ENCODE measurements at regions not wholly inside any gene's neighbourhood (a gene's known extent, or its start where the extent isn't known, plus 50 kb on each side); places are given as distances from the start of the nearest gene placed in this dataset.

GRCh38 chr10:128377988-128378387 lies 251.8 kb upstream of the MKI67 start:
- DNase-seq: no peak

GRCh38 chr10:128380946-128381345 lies 254.7 kb upstream of the MKI67 start:
- DNase-seq: no peak

- no peak for DNase-seq
Observed at GRCh38 chr10:128382225-128382624, 256.0 kb upstream of the MKI67 start.

GRCh38 chr10:128384831-128385230 lies 258.6 kb upstream of the MKI67 start:
- no peak for DNase-seq

GRCh38 chr10:128386231-128386630 lies 260.0 kb upstream of the MKI67 start:
- DNase-seq: no peak

GRCh38 chr10:128386816-128387604 lies 260.8 kb upstream of the MKI67 start:
- DNase-seq: no peak

GRCh38 chr10:128390596-128390995 lies 264.4 kb upstream of the MKI67 start:
- DNase-seq: no peak

GRCh38 chr10:128393546-128393945 lies 267.3 kb upstream of the MKI67 start:
- DNase-seq: no peak

GRCh38 chr10:128398118-128398517 lies 271.9 kb upstream of the MKI67 start:
- no peak for DNase-seq

GRCh38 chr10:128398999-128399398 lies 272.8 kb upstream of the MKI67 start:
- no peak for DNase-seq

- DNase-seq: peak; percentile 54
Observed at GRCh38 chr10:128400564-128400963, 274.3 kb upstream of the MKI67 start.

- no peak for DNase-seq
Observed at GRCh38 chr10:128405450-128405849, 279.2 kb upstream of the MKI67 start.

GRCh38 chr10:128411643-128412042 lies 285.4 kb upstream of the MKI67 start:
- DNase-seq: no peak

- no peak for DNase-seq
Observed at GRCh38 chr10:128414568-128414967, 288.3 kb upstream of the MKI67 start.

GRCh38 chr10:128416231-128416630 lies 290.0 kb upstream of the MKI67 start:
- no peak for DNase-seq

GRCh38 chr10:128417826-128418225 lies 291.6 kb upstream of the MKI67 start:
- DNase-seq: no peak

- DNase-seq: no peak
Observed at GRCh38 chr10:128418819-128419218, 292.6 kb upstream of the MKI67 start.

GRCh38 chr10:128419466-128420019 lies 293.3 kb upstream of the MKI67 start:
- no peak for DNase-seq

- DNase-seq: no peak
Observed at GRCh38 chr10:128420623-128421022, 294.4 kb upstream of the MKI67 start.

- DNase-seq: no peak
Observed at GRCh38 chr10:128421371-128422160, 295.3 kb upstream of the MKI67 start.

GRCh38 chr10:128422190-128422589 lies 296.0 kb upstream of the MKI67 start:
- DNase-seq: no peak

GRCh38 chr10:128422999-128423398 lies 296.8 kb upstream of the MKI67 start:
- DNase-seq: no peak

GRCh38 chr10:128429321-128429720 lies 303.1 kb upstream of the MKI67 start:
- no peak for DNase-seq

All from NCI-H187 treated with DMSO at 0.1 percent for 48 hours (cell line).